Rectal smooth muscle tissue (tissue), 1 donor: ENCODE measurements at regions not wholly inside any gene's neighbourhood (a gene's known extent, or its start where the extent isn't known, plus 50 kb on each side); places are given as distances from the start of the nearest gene placed in this dataset.
"Not testable (repeated sequence)": the region's sequence is repeated elsewhere in the genome, so short reads cannot be mapped to it uniquely, and the experiment has no call there.

Experiments
- H3K27ac ChIP-seq: one replicate; pipeline ENCODE4 v1.7.0; 2013; ENCODE audit warnings: low read depth, low read length, inconsistent platforms
- H3K27me3 ChIP-seq: one replicate; pipeline ENCODE4 v1.7.0; 2013; ENCODE audit warnings: low read length; ENCODE audit not compliant: control insufficient read depth, insufficient read depth
- H3K36me3 ChIP-seq: one replicate; pipeline ENCODE4 v1.7.0; 2013; ENCODE audit warnings: low read length; ENCODE audit not compliant: control insufficient read depth, insufficient read depth
- H3K4me1 ChIP-seq: one replicate; pipeline ENCODE4 v1.7.0; 2013; ENCODE audit warnings: low read length; ENCODE audit not compliant: control insufficient read depth, insufficient read depth
- H3K4me3 ChIP-seq: one replicate; pipeline ENCODE4 v1.7.0; 2013; ENCODE audit warnings: low read length
- H3K9ac ChIP-seq: one replicate; pipeline ENCODE4 v1.7.0; 2013; ENCODE audit warnings: low read length

DNA sequence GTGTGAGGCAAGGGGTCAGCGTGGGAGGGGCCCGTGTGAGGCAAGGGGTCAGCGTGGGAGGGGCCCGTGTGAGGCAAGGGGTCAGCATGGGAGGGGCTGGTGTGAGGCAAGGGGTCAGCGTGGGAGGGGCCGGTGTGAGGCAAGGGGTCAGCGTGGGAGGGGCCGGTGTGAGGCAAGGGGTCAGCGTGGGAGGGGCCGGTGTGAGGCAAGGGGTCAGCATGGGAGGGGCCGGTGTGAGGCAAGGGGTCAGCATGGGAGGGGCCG, 119.2 kb downstream of the SEPTIN14 start:
- not testable (repeated sequence) for H3K4me1 ChIP-seq, H3K4me3 ChIP-seq, H3K36me3 ChIP-seq, H3K27ac ChIP-seq, H3K27me3 ChIP-seq, H3K9ac ChIP-seq

DNA sequence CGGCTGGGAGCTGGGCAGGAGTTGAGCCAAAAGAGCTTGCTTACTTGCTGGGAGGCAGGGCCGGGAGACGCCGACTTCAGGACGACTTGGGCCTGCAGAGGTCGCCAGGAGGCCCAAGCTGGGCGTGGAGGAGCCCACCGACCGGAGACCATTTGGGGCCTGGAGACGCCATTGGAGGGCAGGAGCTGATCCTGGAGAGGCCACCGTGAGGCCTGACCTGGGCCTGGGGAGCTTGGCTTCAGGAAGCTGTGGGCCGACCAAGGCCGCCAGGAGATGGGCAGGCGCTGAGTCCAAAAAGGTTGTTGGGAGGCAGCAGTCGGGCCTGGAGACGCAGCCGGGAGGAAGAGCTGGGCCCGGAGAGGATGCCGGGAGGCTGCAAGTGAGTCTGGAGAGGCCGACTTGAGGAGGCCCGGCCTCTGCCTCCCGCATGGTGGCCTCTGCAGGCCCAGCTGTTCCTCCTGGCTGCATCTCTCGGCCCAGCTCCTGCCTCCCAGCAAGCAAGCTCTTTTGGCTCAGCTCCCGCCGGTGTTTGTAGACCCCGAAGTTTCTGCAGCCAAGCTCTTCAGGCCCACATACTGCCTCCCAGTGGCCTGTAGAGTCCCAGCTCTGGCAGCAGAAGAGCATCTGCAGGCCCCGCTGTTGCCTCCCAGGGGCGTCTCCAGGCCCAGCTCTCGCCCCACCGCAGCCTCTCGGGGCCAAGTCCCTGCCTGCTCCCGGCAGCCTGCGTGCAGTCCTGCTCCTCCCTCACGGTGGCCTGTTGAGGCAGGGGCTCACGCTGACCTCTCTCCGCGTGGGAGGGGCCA, 119.7 kb downstream of the SEPTIN14 start:
- H3K4me1 ChIP-seq, H3K36me3 ChIP-seq, H3K9ac ChIP-seq, H3K27me3 ChIP-seq, H3K27ac ChIP-seq, H3K4me3 ChIP-seq: not testable (repeated sequence)

DNA sequence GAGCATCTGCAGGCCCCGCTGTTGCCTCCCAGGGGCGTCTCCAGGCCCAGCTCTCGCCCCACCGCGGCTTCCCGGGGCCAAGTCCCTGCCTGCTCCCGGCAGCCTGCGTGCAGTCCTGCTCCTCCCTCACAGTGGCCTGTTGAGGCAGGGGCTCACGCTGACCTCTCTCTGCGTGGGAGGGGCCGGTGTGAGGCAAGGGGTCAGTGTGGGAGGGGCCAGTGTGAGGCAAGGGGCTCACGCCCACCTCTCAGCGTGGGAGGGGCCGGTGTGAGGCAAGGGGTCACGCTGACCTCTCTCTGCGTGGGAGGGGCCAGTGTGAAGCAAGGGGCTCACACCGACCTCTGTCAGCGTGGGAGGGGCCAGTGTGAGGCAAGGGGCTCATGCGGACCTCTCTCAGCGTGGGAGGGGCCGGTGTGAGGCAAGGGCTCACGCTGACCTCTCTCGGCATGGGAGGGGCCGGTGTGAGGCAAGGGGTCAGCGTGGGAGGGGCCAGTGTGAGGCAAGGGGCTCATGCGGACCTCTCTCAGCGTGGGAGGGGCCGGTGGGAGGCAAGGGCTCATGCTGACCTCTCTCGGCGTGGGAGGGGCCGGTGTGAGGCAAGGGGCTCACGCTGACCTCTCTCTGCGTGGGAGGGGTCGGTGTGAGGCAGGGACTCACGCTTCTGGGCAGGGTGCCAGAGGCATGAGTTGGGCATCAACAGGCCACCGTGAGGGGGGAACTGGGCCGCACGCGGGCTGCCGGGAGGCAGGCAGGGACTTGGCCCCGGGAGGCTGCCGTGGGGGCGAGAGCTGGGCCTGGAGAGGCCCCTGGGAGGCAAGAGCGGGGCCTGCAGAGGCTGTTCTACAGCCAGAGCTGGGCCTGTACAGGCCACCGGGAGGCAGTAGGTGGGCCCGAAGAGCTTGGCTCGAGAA, 120.6 kb downstream of the SEPTIN14 start:
- H3K36me3 ChIP-seq, H3K27me3 ChIP-seq, H3K27ac ChIP-seq, H3K4me3 ChIP-seq, H3K9ac ChIP-seq, H3K4me1 ChIP-seq: not testable (repeated sequence)

DNA sequence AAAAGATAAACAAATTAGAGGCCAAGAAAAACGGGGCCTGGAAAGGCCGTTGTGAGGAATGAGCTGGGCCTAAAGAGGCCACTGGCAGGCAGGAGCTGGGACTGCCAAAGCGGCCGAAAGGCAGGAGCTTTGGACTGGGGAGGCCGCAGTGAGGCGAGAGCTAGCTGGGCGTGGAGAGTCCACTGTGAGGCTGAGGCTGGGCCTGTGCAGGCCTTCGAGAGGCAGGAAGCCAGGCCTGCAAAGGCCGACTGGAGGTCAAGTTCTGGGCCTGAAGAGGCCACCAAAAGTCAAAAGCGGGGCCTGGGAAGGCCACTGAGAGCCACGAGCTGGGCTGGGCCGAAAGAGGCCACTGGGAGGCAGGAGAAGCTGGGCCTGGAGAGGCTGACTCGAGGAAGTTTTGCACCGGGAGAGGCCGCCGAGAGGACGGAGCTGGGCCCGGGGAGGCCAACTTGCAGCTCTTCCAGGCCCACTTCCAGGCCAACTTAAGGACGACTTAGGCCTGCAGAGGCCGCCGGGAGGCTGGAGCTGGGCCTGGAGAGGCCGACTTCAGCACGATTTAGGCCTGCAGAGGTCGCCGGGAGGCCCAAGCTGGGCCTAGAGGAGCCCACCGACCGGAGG, 121.8 kb downstream of the SEPTIN14 start:
- H3K4me1 ChIP-seq, H3K9ac ChIP-seq, H3K36me3 ChIP-seq, H3K27me3 ChIP-seq, H3K4me3 ChIP-seq, H3K27ac ChIP-seq: not testable (repeated sequence)

DNA sequence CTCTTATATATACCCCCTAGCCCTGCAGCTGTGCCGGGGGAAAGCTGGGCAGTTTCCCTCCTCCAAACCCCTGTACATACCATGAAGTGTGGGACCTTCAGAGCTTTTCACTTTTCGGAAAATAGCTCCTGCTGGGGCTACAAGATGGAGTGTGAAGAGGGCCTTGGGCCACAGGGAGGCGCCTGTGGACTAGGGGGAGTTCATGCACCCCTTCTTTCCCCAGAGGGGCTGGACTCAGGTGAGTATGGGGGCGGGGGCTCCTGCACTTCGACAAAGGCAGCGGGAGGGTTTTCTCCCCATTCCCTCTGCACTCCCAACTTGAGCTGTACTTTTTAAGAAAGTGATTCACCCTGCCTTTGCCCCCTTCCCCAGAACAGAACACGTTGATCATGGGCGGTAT, 122.5 kb downstream of the SEPTIN14 start:
- not testable (repeated sequence) for H3K9ac ChIP-seq, H3K27ac ChIP-seq, H3K4me1 ChIP-seq, H3K36me3 ChIP-seq, H3K4me3 ChIP-seq, H3K27me3 ChIP-seq

DNA sequence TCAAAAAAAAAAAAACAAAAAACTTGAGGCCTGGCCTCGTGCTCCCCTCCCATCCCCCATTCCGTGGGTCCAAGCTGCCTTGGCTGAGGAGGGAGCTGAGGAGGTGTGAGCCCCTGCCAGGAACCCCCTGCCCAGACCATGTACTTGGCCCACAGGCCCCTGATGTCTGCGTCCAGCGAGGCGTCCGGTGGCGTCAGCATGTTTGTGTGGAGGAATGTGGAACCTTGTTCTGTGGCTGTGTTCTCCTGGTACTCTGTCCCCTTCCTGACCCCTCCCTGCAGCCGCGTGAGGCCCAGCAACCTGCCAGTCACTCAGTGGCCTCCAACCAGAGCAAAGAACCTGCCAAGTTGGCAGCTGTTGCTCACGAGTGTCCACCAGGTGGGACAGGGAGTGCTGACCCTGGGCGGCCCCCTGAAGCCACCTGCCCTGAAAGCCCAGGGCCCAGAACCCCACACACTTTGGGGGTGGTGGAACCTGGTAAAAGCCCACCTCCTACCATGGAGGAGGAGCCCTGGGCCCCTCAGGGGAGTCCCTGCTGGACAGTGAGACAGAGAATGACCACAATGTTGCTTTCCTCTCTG, 125.8 kb downstream of the SEPTIN14 start:
- not testable (repeated sequence) for H3K36me3 ChIP-seq, H3K27me3 ChIP-seq, H3K4me1 ChIP-seq, H3K9ac ChIP-seq, H3K27ac ChIP-seq, H3K4me3 ChIP-seq

DNA sequence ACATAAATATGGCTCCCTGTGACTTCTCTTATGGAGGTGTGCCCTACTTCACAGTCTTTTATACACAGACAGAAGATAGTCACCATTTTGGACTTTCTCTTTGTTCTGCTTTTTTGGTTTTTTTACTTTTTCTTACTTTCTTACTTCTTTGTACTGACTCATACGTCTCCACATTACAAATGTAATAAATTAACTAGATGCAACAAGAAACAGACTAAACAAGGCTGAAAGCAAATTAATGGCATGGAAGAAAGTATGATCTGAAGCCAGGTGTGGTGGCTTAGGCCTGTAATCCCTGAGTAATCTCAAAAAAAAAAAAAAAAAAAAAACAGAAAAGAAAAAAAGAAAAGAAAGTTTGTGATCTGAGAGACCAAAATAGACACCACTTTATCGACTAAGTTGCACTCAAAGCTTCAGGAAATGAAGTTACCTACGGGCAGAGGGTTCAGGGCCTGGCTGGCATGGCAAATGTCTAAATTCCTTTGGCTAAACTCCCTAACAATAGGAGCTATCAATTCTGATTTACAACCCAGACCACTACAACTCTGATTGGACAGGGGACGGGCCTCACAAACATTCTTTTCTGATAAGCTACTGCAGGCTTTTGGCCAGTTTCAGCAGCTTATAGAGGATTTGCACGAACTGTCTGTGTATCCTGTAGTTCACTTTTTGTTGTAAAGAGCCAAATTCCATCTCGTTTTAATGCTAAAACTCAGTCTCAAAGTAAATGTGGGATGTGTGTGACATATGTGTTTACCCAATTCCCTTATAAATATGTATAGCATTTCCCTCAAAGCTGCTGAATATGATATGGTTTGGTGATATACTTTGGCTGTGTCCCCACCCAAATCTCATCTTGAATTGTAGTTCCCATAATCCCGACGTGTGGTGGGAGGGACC, 129.1 kb downstream of the SEPTIN14 start:
- Histone ChIP-seq H3K4me3 (no peak overlapping the region), H3K9ac (no peak overlapping the region), H3K27ac (no peak overlapping the region), H3K4me1 (no peaks in the 10 kb centered on the region), H3K36me3 (no peaks in the 10 kb centered on the region), H3K27me3 (no peaks in the 10 kb centered on the region)

DNA sequence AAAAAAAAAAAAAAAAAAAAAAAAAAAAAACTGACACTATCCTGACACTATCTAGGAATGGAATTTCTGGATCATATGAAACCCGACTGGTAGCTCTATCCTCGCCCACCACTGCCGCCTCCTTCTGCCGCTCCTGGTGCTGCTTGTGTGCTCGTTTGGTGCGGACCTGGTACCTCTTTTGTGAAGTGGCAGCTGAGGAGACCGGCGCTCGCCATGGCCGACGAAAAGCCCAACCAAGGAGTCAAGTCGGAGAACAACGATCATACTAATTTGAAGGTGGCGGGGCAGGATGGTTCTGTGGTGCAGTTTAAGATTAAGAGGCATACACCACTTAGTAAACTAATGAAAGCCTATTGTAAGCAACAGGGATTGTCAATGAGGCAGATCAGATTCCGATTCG, 130.6 kb downstream of the SEPTIN14 start:
- Histone ChIP-seq H3K27me3 (no peaks in the 10 kb centered on the region), H3K4me3 (no peak overlapping the region), H3K4me1 (no peaks in the 10 kb centered on the region), H3K27ac (no peak overlapping the region), H3K36me3 (no peaks in the 10 kb centered on the region), H3K9ac (no peak overlapping the region)

DNA sequence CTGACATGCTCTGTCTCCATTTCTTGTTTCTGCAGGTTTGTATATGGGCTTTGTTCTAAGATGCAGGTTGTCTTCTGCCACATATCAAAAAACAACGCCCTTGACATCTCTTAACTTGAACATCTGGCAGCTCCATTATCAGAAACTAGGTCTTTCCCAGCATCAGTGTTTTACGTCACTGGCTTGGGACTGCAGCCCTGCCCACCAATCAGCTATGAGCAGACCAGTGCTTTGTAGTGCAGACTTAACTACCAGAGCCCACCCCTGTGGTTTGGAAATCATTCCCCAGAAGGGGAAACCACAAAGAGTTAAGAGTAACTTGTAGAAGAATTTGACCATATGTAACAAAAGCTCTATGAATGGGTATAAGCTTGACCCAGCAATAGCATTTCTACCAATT, 132.4 kb downstream of the SEPTIN14 start:
- no peak overlapping the region for H3K9ac ChIP-seq
- no peaks in the 10 kb centered on the region for H3K36me3 ChIP-seq
- H3K4me3 ChIP-seq: no peak overlapping the region
- no peaks in the 10 kb centered on the region for H3K27me3 ChIP-seq
- H3K4me1 ChIP-seq: no peaks in the 10 kb centered on the region
- H3K27ac ChIP-seq: no peak overlapping the region

DNA sequence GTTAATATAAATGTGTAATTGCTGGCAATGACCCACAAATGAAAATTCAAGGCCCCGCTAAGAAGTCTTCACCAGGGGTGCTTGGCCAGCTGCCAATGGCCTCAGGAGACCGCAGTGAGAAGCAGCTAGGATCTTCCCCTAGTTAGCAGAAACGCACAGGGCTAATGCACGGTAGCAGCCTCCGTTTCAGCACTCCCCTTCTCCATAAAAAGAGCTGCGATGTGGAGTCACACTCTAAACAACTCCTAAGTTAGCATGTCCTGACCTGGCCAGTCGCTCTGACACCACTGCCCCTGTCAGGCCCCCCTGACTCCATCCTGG, 139.0 kb downstream of the SEPTIN14 start:
- H3K9ac ChIP-seq: no peak overlapping the region
- H3K27me3 ChIP-seq: no peaks in the 10 kb centered on the region
- no peak overlapping the region for H3K27ac ChIP-seq
- H3K36me3 ChIP-seq: no peaks in the 10 kb centered on the region
- H3K4me3 ChIP-seq: no peak overlapping the region
- no peaks in the 10 kb centered on the region for H3K4me1 ChIP-seq

DNA sequence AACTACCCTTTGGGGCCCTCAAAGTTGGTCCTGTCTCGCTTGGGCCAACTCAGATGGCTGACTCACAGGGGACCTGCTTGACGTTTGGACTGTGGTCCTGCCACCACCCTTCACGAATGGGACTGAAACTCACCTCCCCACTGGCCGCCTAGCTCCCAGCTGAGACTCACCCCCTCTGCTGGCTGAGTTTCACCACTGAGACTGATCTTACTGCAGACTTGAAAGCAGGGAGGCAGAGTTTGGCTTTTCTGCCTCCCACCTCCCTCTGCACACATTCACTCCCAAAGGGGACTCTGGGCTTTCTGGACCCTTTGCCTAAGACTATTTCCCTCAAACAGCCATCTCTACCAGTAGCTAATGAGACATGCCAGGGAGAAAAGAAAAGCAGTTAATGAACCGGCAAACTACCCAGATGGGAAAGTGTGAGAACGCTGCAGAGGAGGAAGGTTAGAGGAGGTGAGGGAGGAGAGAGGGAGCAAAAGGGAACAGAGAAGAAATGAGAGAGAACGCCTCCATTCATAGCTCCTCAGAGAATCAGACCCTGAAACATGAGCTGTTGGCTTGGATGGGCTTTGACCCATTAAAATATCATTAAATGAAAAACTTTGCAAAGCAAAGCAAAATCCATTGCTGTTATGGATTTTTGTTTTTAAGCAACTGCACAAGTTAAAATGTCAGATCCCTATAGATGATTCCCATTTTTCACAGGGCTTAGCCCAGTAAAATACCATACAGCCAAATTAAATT, 139.5 kb downstream of the SEPTIN14 start:
- not testable (repeated sequence) for H3K36me3 ChIP-seq, H3K4me3 ChIP-seq, H3K4me1 ChIP-seq, H3K27ac ChIP-seq, H3K27me3 ChIP-seq, H3K9ac ChIP-seq
